ENCODE measurements at regions not wholly inside any gene's neighbourhood (a gene's known extent, or its start where the extent isn't known, plus 50 kb on each side); places are given as distances from the start of the nearest gene placed in this dataset.

DNA sequence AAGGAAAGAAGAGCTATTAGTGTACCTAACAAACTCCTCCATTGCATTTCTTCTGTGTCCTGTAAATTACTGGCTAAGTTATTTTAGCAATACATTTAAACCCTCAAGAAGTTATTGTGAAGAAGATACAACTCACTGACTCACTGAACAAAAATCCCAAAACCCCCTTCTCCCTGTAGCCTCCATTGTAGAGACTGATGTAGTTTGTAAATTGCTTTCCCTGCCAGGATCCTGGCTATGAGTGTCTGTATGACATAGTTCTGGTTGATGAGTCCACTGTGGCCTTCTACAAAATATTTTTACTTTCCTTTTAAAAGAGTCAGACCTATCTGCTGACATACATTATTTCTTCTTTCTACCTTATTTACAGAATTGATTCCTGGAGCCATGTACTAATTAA, 155.6 kb downstream of the SLC6A15 start:
- Histone ChIP-seq H3K4me1 (ENCODE audit: control insufficient read depth in 2 of 2, insufficient read depth in 2 of 2, low read length in 1 of 2) (no peaks in the 10 kb centered on the region), H3K9me3 (ENCODE audit: control insufficient read depth in 2 of 2, insufficient read depth in 1 of 2, low read depth in 1 of 2, low read length in 1 of 2) (no peaks in the 10 kb centered on the region), H3K36me3 (ENCODE audit: control insufficient read depth in 2 of 2, insufficient read depth in 2 of 2, low read length in 1 of 2) (no peaks in the 10 kb centered on the region), H3K4me3 (ENCODE audit: low read depth in 1 of 2, low read length in 2 of 2) (no peak overlapping the region), H3K27me3 (ENCODE audit: control insufficient read depth in 1 of 2, insufficient read depth in 2 of 2, low read length in 2 of 2) (no peaks in the 10 kb centered on the region), H3K27ac (ENCODE audit: low read depth in 2 of 2, low read length in 1 of 2) (no peak overlapping the region)

DNA sequence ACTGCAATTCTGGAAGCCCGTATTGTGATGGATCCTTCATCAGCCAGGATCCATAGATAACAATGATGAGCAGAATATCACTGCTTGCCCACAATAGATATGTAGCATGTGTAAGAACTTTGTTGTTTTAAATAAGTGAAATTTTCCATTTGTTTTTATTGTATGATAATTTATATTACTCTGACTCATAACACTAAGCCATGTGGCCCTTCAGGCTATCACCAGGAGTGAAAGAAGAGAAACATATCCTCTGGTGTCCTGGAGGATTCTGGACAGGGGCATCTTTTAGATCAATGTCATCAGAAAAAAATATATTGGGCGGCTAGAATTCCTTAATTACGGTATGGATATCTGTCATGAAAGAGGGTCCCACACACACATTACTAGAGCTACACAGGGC, 167.5 kb downstream of the SLC6A15 start:
- 87 to 94% methylated on average over 3 of the region's 3 CpGs for WGBS, 2 donors
- H3K27me3 ChIP-seq (ENCODE audit: control insufficient read depth in 1 of 2, insufficient read depth in 2 of 2, low read length in 2 of 2): peaks cover 0 to 2% of the 10 kb centered on the region in 2 donors
- no peaks in the 10 kb centered on the region for H3K9me3 ChIP-seq (ENCODE audit: control insufficient read depth in 2 of 2, insufficient read depth in 1 of 2, low read depth in 1 of 2, low read length in 1 of 2)
- H3K27ac ChIP-seq (ENCODE audit: low read depth in 2 of 2, low read length in 1 of 2): no peak overlapping the region
- H3K4me3 ChIP-seq (ENCODE audit: low read depth in 1 of 2, low read length in 2 of 2): no peak overlapping the region
- H3K36me3 ChIP-seq (ENCODE audit: control insufficient read depth in 2 of 2, insufficient read depth in 2 of 2, low read length in 1 of 2): no peaks in the 10 kb centered on the region
- no peaks in the 10 kb centered on the region for H3K4me1 ChIP-seq (ENCODE audit: control insufficient read depth in 2 of 2, insufficient read depth in 2 of 2, low read length in 1 of 2)

DNA sequence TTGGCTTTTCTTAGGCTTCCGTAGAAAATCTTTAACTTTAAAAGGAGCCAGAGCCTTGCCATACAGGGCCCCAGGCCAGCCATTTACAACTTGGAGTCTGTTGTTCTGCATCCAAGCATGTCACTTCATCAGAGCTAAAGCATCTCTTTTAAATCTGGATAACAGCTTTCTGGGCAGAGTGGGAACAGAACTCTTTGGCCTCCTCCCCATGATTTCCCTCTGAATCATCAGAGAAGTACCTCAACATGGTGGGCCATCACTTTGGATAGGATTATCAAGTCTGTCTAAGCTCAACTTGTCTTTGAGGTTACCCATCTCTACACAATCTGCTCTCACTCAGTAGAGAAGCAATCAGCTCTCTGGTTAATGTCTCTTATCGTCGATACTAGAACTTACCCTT, 170.9 kb downstream of the SLC6A15 start:
- Histone ChIP-seq H3K4me3 (ENCODE audit: low read depth in 1 of 2, low read length in 2 of 2) (no peak overlapping the region), H3K9me3 (ENCODE audit: control insufficient read depth in 2 of 2, insufficient read depth in 1 of 2, low read depth in 1 of 2, low read length in 1 of 2) (no peaks in the 10 kb centered on the region), H3K36me3 (ENCODE audit: control insufficient read depth in 2 of 2, insufficient read depth in 2 of 2, low read length in 1 of 2) (no peaks in the 10 kb centered on the region), H3K4me1 (ENCODE audit: control insufficient read depth in 2 of 2, insufficient read depth in 2 of 2, low read length in 1 of 2) (no peaks in the 10 kb centered on the region), H3K27ac (ENCODE audit: low read depth in 2 of 2, low read length in 1 of 2) (no peak overlapping the region), H3K27me3 (ENCODE audit: control insufficient read depth in 1 of 2, insufficient read depth in 2 of 2, low read length in 2 of 2) (no peaks in the 10 kb centered on the region)
- 52 to 59% methylated on average over 3 of the region's 3 CpGs for WGBS, 2 donors

DNA sequence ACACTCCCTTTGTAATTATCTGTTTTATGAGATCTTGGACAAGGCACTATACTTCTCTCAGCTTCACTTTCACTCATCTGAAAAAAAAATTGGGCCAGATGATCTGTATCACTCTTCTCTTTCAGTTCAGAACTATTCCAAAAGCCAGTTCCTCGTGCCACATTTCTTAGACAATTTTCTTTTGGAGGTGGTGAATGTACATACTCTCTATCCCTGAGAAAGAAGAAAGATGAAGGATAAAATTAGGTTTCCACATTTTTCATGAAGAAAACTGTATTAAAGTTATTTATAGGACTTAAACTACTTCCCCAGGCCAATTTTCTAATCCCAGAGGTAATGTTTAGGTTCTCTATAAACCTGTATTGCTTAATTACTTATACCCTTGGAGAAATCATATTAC, 171.6 kb downstream of the SLC6A15 start:
- Histone ChIP-seq H3K36me3 (ENCODE audit: control insufficient read depth in 2 of 2, insufficient read depth in 2 of 2, low read length in 1 of 2) (no peaks in the 10 kb centered on the region), H3K4me3 (ENCODE audit: low read depth in 1 of 2, low read length in 2 of 2) (no peak overlapping the region), H3K27me3 (ENCODE audit: control insufficient read depth in 1 of 2, insufficient read depth in 2 of 2, low read length in 2 of 2) (no peaks in the 10 kb centered on the region), H3K27ac (ENCODE audit: low read depth in 2 of 2, low read length in 1 of 2) (no peak overlapping the region), H3K4me1 (ENCODE audit: control insufficient read depth in 2 of 2, insufficient read depth in 2 of 2, low read length in 1 of 2) (no peaks in the 10 kb centered on the region), H3K9me3 (ENCODE audit: control insufficient read depth in 2 of 2, insufficient read depth in 1 of 2, low read depth in 1 of 2, low read length in 1 of 2) (no peaks in the 10 kb centered on the region)
- 41 to 52% methylated on average over 1 of the region's 1 CpG for WGBS, 2 donors

DNA sequence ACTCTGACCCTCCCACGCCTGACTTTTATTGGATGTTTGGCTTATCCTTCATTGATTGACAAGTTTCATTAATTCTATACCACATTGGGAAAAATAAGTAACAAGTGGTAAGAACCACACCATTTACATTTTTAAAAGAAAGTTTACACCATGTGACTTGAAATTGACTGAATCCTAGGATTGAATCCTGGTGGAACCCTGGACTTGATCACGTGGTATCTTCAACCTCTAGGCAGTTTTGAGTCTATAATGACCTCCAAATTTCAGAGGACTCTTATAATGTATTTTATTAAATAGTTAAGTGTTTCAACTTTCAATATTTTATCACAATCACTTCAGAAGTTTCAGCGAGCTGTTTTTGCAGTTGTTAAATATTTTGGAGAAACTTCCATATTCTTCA, 172.0 kb downstream of the SLC6A15 start:
- whole genome bisulfite sequencing, 2 donors: 75 to 80% methylated on average over 3 of the region's 3 CpGs
- Histone ChIP-seq H3K27me3 (ENCODE audit: control insufficient read depth in 1 of 2, insufficient read depth in 2 of 2, low read length in 2 of 2) (no peaks in the 10 kb centered on the region), H3K9me3 (ENCODE audit: control insufficient read depth in 2 of 2, insufficient read depth in 1 of 2, low read depth in 1 of 2, low read length in 1 of 2) (no peaks in the 10 kb centered on the region), H3K4me1 (ENCODE audit: control insufficient read depth in 2 of 2, insufficient read depth in 2 of 2, low read length in 1 of 2) (no peaks in the 10 kb centered on the region), H3K4me3 (ENCODE audit: low read depth in 1 of 2, low read length in 2 of 2) (no peak overlapping the region), H3K36me3 (ENCODE audit: control insufficient read depth in 2 of 2, insufficient read depth in 2 of 2, low read length in 1 of 2) (no peaks in the 10 kb centered on the region), H3K27ac (ENCODE audit: low read depth in 2 of 2, low read length in 1 of 2) (no peak overlapping the region)

DNA sequence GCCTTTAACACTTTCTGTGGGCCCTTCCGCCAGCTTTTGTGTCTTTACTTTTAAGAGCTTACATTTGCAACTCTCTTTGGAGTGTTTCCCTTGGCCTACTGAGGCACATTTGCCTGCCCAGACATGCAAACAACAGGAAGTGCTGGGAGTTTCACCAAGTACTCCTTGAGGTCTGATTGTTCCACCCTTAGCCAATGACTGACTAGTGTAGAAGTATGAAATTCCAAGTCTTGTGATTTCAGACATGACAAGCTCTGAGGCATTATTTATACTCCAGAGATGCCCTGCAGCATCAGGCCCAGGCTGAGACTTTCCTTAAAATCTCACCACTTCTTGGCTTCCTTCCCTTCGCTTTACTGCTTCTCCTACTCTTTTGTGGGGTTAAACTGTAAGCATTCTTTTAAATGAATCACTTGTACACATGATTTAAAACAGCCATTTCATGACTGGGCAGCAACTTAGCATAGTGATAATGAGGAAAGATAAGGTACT, 174.1 kb downstream of the SLC6A15 start:
- H3K27ac ChIP-seq (ENCODE audit: low read depth in 2 of 2, low read length in 1 of 2): peak overlapping the region in 1 of 2 donors; percentile 13
- H3K27me3 ChIP-seq (ENCODE audit: control insufficient read depth in 1 of 2, insufficient read depth in 2 of 2, low read length in 2 of 2): no peaks in the 10 kb centered on the region
- H3K36me3 ChIP-seq (ENCODE audit: control insufficient read depth in 2 of 2, insufficient read depth in 2 of 2, low read length in 1 of 2): no peaks in the 10 kb centered on the region
- H3K4me3 ChIP-seq (ENCODE audit: low read depth in 1 of 2, low read length in 2 of 2): no peak overlapping the region
- no peaks in the 10 kb centered on the region for H3K9me3 ChIP-seq (ENCODE audit: control insufficient read depth in 2 of 2, insufficient read depth in 1 of 2, low read depth in 1 of 2, low read length in 1 of 2)
- H3K4me1 ChIP-seq (ENCODE audit: control insufficient read depth in 2 of 2, insufficient read depth in 2 of 2, low read length in 1 of 2): no peaks in the 10 kb centered on the region
- WGBS, 2 donors: 55 to 67% methylated on average over 2 of the region's 2 CpGs

DNA sequence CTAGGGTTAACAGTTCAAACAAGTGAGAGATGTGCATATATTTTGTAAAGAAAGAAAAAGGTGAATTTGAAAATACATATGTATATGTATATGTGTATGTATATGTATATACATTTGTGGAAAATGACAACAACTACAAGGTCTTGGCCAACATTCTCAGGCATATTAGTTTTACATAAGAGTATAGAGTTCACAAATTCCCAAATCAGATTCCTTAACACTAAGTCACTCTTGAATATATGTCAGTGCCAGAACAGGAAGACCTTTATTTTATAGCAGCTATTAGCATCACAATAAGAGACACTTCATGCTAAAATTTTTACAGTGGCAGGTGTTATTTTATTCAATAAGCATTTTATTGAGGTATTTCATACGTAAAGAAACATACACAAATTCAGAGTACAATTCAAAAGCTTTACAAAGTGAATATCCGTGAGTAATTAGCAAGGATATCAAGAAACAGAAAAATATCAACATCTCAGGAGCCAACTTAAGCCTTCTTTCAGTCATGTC, 179.7 kb downstream of the SLC6A15 start:
- H3K9me3 ChIP-seq (ENCODE audit: control insufficient read depth in 2 of 2, insufficient read depth in 1 of 2, low read depth in 1 of 2, low read length in 1 of 2): no peaks in the 10 kb centered on the region
- H3K27ac ChIP-seq (ENCODE audit: low read depth in 2 of 2, low read length in 1 of 2): no peak overlapping the region
- no peaks in the 10 kb centered on the region for H3K27me3 ChIP-seq (ENCODE audit: control insufficient read depth in 1 of 2, insufficient read depth in 2 of 2, low read length in 2 of 2)
- H3K4me1 ChIP-seq (ENCODE audit: control insufficient read depth in 2 of 2, insufficient read depth in 2 of 2, low read length in 1 of 2): no peaks in the 10 kb centered on the region
- no peaks in the 10 kb centered on the region for H3K36me3 ChIP-seq (ENCODE audit: control insufficient read depth in 2 of 2, insufficient read depth in 2 of 2, low read length in 1 of 2)
- no peak overlapping the region for H3K4me3 ChIP-seq (ENCODE audit: low read depth in 1 of 2, low read length in 2 of 2)
- 73 to 83% methylated on average over 2 of the region's 2 CpGs for WGBS, 2 donors

DNA sequence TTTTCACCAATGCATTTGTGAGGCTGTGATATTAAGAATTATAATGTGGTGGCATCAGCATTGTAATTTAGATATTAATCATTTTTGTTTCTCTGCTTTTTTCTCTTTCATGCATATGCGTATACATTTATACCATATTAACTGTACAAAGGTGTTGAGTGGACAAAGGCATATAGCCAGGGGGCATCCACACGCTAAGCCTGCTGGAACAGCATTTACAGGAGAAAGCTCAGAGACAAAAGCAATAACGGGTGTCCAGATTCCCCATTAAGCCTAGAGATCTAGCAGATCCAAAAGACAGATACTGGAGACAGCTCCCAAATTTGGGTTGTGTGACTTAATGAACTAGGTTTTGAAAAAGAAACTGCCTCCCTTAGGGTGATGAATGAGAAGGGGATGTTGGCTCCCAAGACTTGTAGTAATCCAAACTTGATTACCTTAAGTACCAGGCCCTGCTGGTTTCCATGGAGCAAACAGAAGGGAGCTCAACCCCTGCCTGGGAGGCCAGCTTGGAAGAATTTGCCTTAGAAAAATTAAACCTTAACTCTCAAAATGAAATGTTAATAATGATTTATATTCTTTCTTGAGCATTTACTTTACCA, 181.9 kb downstream of the SLC6A15 start:
- Histone ChIP-seq H3K27ac (ENCODE audit: low read depth in 2 of 2, low read length in 1 of 2) (no peak overlapping the region), H3K36me3 (ENCODE audit: control insufficient read depth in 2 of 2, insufficient read depth in 2 of 2, low read length in 1 of 2) (no peaks in the 10 kb centered on the region), H3K4me1 (ENCODE audit: control insufficient read depth in 2 of 2, insufficient read depth in 2 of 2, low read length in 1 of 2) (no peaks in the 10 kb centered on the region), H3K4me3 (ENCODE audit: low read depth in 1 of 2, low read length in 2 of 2) (no peak overlapping the region), H3K27me3 (ENCODE audit: control insufficient read depth in 1 of 2, insufficient read depth in 2 of 2, low read length in 2 of 2) (no peaks in the 10 kb centered on the region), H3K9me3 (ENCODE audit: control insufficient read depth in 2 of 2, insufficient read depth in 1 of 2, low read depth in 1 of 2, low read length in 1 of 2) (no peaks in the 10 kb centered on the region)
- WGBS, 2 donors: 54 to 57% methylated on average over 3 of the region's 3 CpGs

DNA sequence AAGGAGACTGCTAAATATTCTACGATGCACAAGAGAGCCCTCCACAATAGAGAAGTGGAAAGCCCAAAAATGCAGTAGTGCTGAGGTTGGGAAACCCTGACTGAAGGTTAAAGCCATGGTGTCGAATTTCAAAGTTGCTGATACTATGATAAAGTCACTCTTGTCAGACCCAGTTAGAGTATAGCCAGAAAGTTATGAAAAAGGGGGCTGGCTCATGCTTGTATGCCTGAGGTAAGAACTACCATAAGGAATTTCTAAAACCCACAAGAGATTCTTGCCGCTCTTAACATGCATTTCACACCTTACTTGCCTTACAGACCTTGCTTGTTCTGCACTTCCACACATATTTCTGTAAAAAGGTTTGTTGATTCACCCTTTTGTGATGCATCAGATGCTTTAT, 184.6 kb downstream of the SLC6A15 start:
- no peak overlapping the region for H3K4me3 ChIP-seq (ENCODE audit: low read depth in 1 of 2, low read length in 2 of 2)
- H3K4me1 ChIP-seq (ENCODE audit: control insufficient read depth in 2 of 2, insufficient read depth in 2 of 2, low read length in 1 of 2): no peaks in the 10 kb centered on the region
- no peaks in the 10 kb centered on the region for H3K36me3 ChIP-seq (ENCODE audit: control insufficient read depth in 2 of 2, insufficient read depth in 2 of 2, low read length in 1 of 2)
- no peaks in the 10 kb centered on the region for H3K9me3 ChIP-seq (ENCODE audit: control insufficient read depth in 2 of 2, insufficient read depth in 1 of 2, low read depth in 1 of 2, low read length in 1 of 2)
- no peak overlapping the region for H3K27ac ChIP-seq (ENCODE audit: low read depth in 2 of 2, low read length in 1 of 2)
- no peaks in the 10 kb centered on the region for H3K27me3 ChIP-seq (ENCODE audit: control insufficient read depth in 1 of 2, insufficient read depth in 2 of 2, low read length in 2 of 2)
- WGBS, 2 donors: 52 to 63% methylated on average over 3 of the region's 3 CpGs

DNA sequence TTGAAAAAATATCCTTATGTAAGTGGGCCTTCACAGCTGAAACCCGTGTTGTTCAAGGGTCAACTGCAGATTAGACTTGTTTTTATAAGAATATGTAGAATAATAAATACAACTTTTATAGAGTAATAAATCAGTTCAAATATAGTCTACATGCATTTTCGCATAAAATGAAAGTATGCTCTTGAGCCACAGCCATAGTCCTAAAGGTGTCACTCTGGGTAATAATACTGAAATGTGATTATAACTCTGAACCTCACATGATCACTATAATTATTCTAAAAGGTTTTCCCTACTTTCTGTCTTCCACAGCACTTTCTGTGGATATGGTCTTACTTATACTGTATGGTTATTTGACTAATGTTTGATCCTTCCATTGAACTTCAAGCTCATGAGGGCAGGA, 185.8 kb downstream of the SLC6A15 start:
- 79 to 85% methylated on average over 2 of the region's 2 CpGs for WGBS, 2 donors
- Histone ChIP-seq H3K9me3 (ENCODE audit: control insufficient read depth in 2 of 2, insufficient read depth in 1 of 2, low read depth in 1 of 2, low read length in 1 of 2) (no peaks in the 10 kb centered on the region), H3K4me3 (ENCODE audit: low read depth in 1 of 2, low read length in 2 of 2) (no peak overlapping the region), H3K27me3 (ENCODE audit: control insufficient read depth in 1 of 2, insufficient read depth in 2 of 2, low read length in 2 of 2) (no peaks in the 10 kb centered on the region), H3K36me3 (ENCODE audit: control insufficient read depth in 2 of 2, insufficient read depth in 2 of 2, low read length in 1 of 2) (no peaks in the 10 kb centered on the region), H3K27ac (ENCODE audit: low read depth in 2 of 2, low read length in 1 of 2) (no peak overlapping the region), H3K4me1 (ENCODE audit: control insufficient read depth in 2 of 2, insufficient read depth in 2 of 2, low read length in 1 of 2) (no peaks in the 10 kb centered on the region)

Data from esophagus (tissue), 2 donors.